GM12875 (cell line): ENCODE measurements at regions not wholly inside any gene's neighbourhood (a gene's known extent, or its start where the extent isn't known, plus 50 kb on each side); places are given as distances from the start of the nearest gene placed in this dataset.

ENCODE experiments used
- H3K4me3 ChIP-seq: one replicate; pipeline ENCODE4 v1.5.1; 2011; ENCODE audit warnings: low read depth, low read length, control low read depth
- CTCF ChIP-seq: IDR thresholded peaks from 2 replicates; pipeline ENCODE4 v1.5.1; 2011; ENCODE audit warnings: low read depth, mild to moderate bottlenecking, control low read depth, inconsistent platforms, low read length, moderate library complexity, borderline replicate concordance; ENCODE audit not compliant: insufficient read depth

GRCh38 chr7:46133751-46134150, 212.7 kb upstream of the IGFBP3 start:
- no peak for TF ChIP-seq CTCF
- H3K4me3 ChIP-seq, result no peak overlapping the region

DNA sequence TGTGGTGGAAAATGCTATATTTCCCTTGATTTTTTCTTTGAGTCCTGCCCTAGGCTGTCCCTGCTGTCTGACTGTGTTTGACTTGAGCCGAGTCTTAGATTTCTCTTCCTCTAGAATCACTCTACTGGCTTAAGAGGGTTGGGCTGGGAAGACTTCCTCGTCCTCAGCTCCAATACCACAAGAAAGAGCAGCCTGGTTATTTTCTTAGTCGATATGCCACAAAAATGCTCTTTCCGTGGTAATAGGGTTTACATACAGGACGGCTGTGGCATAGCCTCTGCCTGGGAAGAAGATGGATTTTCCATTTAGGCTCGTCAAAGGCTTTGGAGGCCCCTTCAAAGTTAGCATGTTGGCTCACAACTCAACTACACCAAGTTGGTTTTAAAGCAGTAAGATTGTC, 212.0 kb upstream of the IGFBP3 start:
- no peak overlapping the region for H3K4me3 ChIP-seq
- TF ChIP-seq CTCF, result no peak

GRCh38 chr7:46131916-46132795, 211.1 kb upstream of the IGFBP3 start:
- TF ChIP-seq CTCF, result no peak
- no peak overlapping the region for H3K4me3 ChIP-seq

GRCh38 chr7:46129831-46130230, 208.8 kb upstream of the IGFBP3 start:
- no peak for TF ChIP-seq CTCF
- H3K4me3 ChIP-seq, result no peak overlapping the region

- TF ChIP-seq CTCF, result no peak
- H3K4me3 ChIP-seq, result no peak overlapping the region
These were observed 206.7 kb upstream of the IGFBP3 start for GRCh38 chr7:46127814-46128213.

DNA sequence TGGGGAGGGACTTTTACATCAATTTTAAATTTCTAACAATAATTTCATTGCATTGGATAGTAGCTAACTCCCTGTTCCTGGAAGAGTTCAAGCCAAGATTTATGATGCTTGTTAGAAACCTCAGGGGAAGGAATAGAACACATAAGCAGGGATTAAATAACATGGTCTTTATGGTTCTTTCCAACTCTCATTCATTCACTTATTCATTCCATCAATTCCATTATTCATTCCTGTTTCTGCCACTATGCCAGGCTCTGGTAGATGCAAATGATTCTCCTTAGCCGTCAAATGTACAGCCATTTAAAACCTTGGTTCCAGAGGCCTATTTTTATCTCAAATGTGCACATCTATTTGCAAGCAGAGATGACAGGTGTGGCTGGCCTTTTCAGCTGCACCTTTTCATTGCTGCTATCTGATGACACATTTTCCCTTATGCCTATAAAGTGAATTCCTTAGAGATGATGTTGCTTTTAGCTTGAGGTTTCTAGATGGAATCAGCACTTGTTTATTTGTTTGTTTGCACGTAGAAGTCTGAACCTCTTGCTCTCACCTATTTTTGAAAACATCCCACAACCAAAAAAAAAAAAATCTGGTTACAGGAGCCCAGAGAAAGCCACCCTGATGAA, 205.7 kb upstream of the IGFBP3 start:
- no peak for TF ChIP-seq CTCF

More for the DNA sequence above, 205.7 kb upstream of the IGFBP3 start:
- no peak overlapping the region for H3K4me3 ChIP-seq
